GM23248 (cell line): ENCODE measurements at regions not wholly inside any gene's neighbourhood (a gene's known extent, or its start where the extent isn't known, plus 50 kb on each side); places are given as distances from the start of the nearest gene placed in this dataset.

ENCODE experiments used
- EZH2 ChIP-seq: fragments of 200-600 bp; sonication (generic); IDR thresholded peaks from 2 replicates; pipeline ENCODE4 v1.6.1; 2018; ENCODE audit warnings: antibody characterized with exemption, mild to moderate bottlenecking; ENCODE audit not compliant: insufficient read depth, poor library complexity, severe bottlenecking
- EZH2phosphoT487 ChIP-seq: fragments of 200-600 bp; sonication (generic); IDR thresholded peaks from 2 replicates; pipeline ENCODE4 v1.6.1; 2018; ENCODE audit warnings: antibody characterized with exemption, moderate library complexity, mild to moderate bottlenecking, low read depth; ENCODE audit not compliant: insufficient read depth

- TF ChIP-seq EZH2 (no peak), EZH2phosphoT487 (no peak)
Observed at GRCh38 chr12:58670623-58671022, 249.7 kb downstream of the LRIG3 start.
